Endothelial cell of umbilical vein (primary cell): ENCODE measurements at regions not wholly inside any gene's neighbourhood (a gene's known extent, or its start where the extent isn't known, plus 50 kb on each side); places are given as distances from the start of the nearest gene placed in this dataset.

Source experiments
- EZH2 ChIP-seq: IDR thresholded peaks from 2 replicates; pipeline ENCODE4 v1.6.1; 2012; ENCODE audit warnings: borderline replicate concordance, low read depth, mild to moderate bottlenecking, moderate library complexity, low read length, inconsistent platforms; ENCODE audit not compliant: severe bottlenecking
- FOS ChIP-seq: IDR thresholded peaks from 2 replicates; pipeline ENCODE4 v1.6.1; 2011; ENCODE audit warnings: mild to moderate bottlenecking, low read length, moderate library complexity, borderline replicate concordance; ENCODE audit not compliant: insufficient read depth
- GATA2 ChIP-seq: IDR thresholded peaks from 2 replicates; pipeline ENCODE4 v1.7.0; 2011; ENCODE audit warnings: low read depth, mild to moderate bottlenecking, moderate library complexity, mixed read lengths, low read length; ENCODE audit not compliant: insufficient read length, insufficient read depth
- MYC ChIP-seq: IDR thresholded peaks from one replicate; pipeline ENCODE4 v1.6.1; 2011; ENCODE audit warnings: mild to moderate bottlenecking, low read depth, low read length
- POLR2A ChIP-seq: IDR thresholded peaks from 2 replicates; pipeline ENCODE4 v1.6.1; 2012; ENCODE audit warnings: low read depth, mild to moderate bottlenecking, control low read depth, low read length
- POLR2AphosphoS5 ChIP-seq: IDR thresholded peaks from 2 replicates; pipeline ENCODE4 v1.6.1; 2012; ENCODE audit warnings: low read depth, mild to moderate bottlenecking, control low read depth, low read length, moderate library complexity; ENCODE audit not compliant: insufficient read depth
- TF ChIP-seq, protein P1 (sequence below), 2 donors: IDR thresholded peaks; 1 replicate in 1 of 2; 2 replicates in 1 of 2; pipeline ENCODE4 v1.5.1; 2011; ENCODE audit warnings: low read length in 2 of 2, mild to moderate bottlenecking in 2 of 2, moderate library complexity in 2 of 2, control low read depth in 1 of 2, inconsistent platforms in 1 of 2, low read depth in 1 of 2; ENCODE audit not compliant: insufficient read depth in 1 of 2; ENCODE audit errors: extremely low read depth in 1 of 2

DNA sequence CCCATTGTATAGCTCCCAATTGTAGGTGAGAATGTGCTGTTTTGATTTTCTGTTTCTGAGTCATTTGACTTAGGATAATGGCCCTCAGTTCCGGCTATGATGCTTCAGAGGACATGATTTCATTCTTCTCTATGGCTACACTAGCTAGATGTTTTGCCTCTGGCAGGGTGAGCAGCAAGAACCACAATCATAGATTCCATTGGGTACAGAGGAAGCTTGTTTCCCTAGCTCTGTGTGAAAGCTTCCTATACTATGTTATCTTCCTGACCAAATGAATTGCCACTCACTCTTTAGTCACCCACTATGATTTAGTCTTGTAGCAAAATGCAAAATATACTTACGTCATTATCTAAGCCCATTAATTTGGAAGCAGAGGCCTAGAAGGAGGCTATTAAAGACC lies 616.3 kb downstream of the PLA2G4A start:
- TF ChIP-seq POLR2A (no peak), GATA2 (no peak), POLR2AphosphoS5 (no peak), EZH2 (no peak), FOS (peak; percentile 50), MYC (no peak)
- TF ChIP-seq, protein P1, sequence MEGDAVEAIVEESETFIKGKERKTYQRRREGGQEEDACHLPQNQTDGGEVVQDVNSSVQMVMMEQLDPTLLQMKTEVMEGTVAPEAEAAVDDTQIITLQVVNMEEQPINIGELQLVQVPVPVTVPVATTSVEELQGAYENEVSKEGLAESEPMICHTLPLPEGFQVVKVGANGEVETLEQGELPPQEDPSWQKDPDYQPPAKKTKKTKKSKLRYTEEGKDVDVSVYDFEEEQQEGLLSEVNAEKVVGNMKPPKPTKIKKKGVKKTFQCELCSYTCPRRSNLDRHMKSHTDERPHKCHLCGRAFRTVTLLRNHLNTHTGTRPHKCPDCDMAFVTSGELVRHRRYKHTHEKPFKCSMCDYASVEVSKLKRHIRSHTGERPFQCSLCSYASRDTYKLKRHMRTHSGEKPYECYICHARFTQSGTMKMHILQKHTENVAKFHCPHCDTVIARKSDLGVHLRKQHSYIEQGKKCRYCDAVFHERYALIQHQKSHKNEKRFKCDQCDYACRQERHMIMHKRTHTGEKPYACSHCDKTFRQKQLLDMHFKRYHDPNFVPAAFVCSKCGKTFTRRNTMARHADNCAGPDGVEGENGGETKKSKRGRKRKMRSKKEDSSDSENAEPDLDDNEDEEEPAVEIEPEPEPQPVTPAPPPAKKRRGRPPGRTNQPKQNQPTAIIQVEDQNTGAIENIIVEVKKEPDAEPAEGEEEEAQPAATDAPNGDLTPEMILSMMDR (IDR thresholded peaks at IDR 0.05; ENCODE audit: extremely low read depth in 1 of 2, insufficient read depth in 1 of 2, low read depth in 1 of 2, low read length in 2 of 2), result no peak
